MCF 10A (cell line): ENCODE measurements at regions not wholly inside any gene's neighbourhood (a gene's known extent, or its start where the extent isn't known, plus 50 kb on each side); places are given as distances from the start of the nearest gene placed in this dataset.

Experiments used
- BruUV-seq: library from RNA; stranded (reverse); fragments of 400-500 nt; replicated peaks from 2 replicates; lab custom pipeline; 2021; lab: Mats Ljungman, UMichigan
- CTCF ChIA-PET: fragments of 300-600 bp; sonication (Branson Sonifier 250); formaldehyde crosslinking; extraction: SDS; loops from one replicate; lab custom pipeline; 2021; ENCODE audit warnings: antibody characterized with exemption, inconsistent platforms; lab: Yijun Ruan, JAX
- POLR2A ChIA-PET: fragments of 300-600, 350-650 bp; sonication (Branson Sonifier 250); formaldehyde crosslinking; extraction: SDS; loops from one replicate; lab custom pipeline; 2020; ENCODE audit warnings: antibody characterized with exemption, inconsistent platforms; lab: Yijun Ruan, JAX
- DNase-seq: peaks from one replicate; pipeline ENCODE4 v3.0.0-alpha.2; 2018; ENCODE audit not compliant: unreplicated experiment
- H3K27ac Mint-ChIP-seq: one replicate; pipeline ENCODE4 v1.8.0; 2022; ENCODE audit warnings: mild to moderate bottlenecking, low read depth, mixed read lengths; ENCODE audit not compliant: unreplicated experiment
- H3K27me3 Mint-ChIP-seq: one replicate; pipeline ENCODE4 v1.8.0; 2022; ENCODE audit warnings: mixed read lengths; ENCODE audit not compliant: insufficient read depth, unreplicated experiment
- H3K36me3 Mint-ChIP-seq: one replicate; pipeline ENCODE4 v1.8.0; 2022; ENCODE audit warnings: mild to moderate bottlenecking, moderate library complexity, mixed read lengths; ENCODE audit not compliant: insufficient read depth, unreplicated experiment
- H3K4me1 Mint-ChIP-seq: one replicate; pipeline ENCODE4 v1.8.0; 2022; ENCODE audit warnings: mixed read lengths; ENCODE audit not compliant: insufficient read depth, unreplicated experiment
- H3K4me3 Mint-ChIP-seq: one replicate; pipeline ENCODE4 v1.8.0; 2022; ENCODE audit warnings: mild to moderate bottlenecking, moderate library complexity, mixed read lengths; ENCODE audit not compliant: unreplicated experiment
- H3K9me3 Mint-ChIP-seq: one replicate; pipeline ENCODE4 v1.8.0; 2022; ENCODE audit warnings: mixed read lengths; ENCODE audit not compliant: unreplicated experiment
- CTCF ChIP-seq: fragments of 200-600 bp; IDR thresholded peaks from one replicate; pipeline ENCODE4 v1.8.0; 2022; ENCODE audit warnings: antibody characterized with exemption, mild to moderate bottlenecking; ENCODE audit not compliant: unreplicated experiment
- intact Hi-C: fragments of 100-400 bp; cut with micrococcal nuclease; formaldehyde crosslinking; loops from 2 replicates; pipeline ENCODE4 v1.14.1; 2022

DNA sequence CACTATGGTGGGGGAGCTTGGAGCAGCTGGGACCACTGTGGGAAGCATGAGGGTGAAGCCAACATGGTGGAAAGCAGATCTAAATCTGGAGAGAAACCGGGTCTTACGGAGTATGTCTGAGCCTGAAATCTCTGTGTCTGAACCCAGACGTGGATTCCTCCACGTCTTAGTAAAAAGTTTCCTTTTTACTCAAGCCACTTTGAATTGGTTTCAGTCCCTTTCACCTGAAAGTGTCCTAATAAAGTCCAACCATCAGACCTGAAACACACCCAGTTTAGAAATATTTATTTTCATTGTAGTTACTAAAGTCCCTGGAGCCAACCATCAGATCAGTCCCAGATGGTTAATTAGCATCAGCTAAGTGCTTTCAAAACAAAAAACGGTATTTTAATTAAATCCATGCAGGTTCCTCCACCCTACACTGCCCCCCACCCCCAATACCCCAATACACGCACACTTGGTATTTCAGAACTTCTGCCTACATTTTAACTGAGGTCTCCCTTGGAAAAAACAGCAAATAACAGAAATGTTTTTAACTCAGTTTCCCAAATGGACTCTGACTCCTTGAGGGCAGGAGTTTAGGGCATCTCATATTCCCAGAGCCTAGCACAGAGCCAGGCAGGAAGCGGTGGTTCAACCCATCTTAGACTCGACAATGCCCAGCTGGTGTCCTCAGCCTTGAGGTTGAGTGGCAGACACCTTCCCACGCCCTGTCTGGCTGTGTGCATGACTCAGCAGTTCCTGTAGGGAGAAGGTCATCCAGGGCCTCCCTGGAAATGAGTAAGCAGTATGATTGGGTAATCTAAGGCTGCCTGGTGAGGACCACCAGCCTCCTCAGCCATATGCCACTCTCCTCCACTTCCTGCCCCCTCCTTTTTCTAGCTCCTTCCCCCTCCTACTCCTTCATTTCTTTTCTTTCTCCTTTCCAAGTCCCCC is 175.8 kb downstream of the TTC8 start:
- intact Hi-C loops, result loop anchor here (2.0 kb wide), 1 partner anchor 207 kb away; the partner anchor contains the start of gene EML5
- peak; percentile 95 for DNase-seq
- no peaks in the 10 kb centered on the region for H3K27me3 Mint-ChIP-seq
- H3K36me3 Mint-ChIP-seq, result no peaks in the 10 kb centered on the region
- peaks cover 24% of the 10 kb centered on the region for H3K4me1 Mint-ChIP-seq
- ChIA-PET POLR2A (interaction anchor here (0.6 to 0.7 kb wide), 2 partner anchors 9 to 17 kb away, joined by 3 to 4 read pairs; no protein-coding TSS in a partner anchor), CTCF (interaction anchor here (0.6 to 1.1 kb wide), 2 partner anchors 36 to 333 kb away, joined by 3 read pairs; no protein-coding TSS in a partner anchor)
- H3K27ac Mint-ChIP-seq, result peak overlapping the region; percentile 64
- TF ChIP-seq CTCF, result no peak
- no peaks in the 10 kb centered on the region for H3K9me3 Mint-ChIP-seq
- BruUV-seq, result no TSS peak
- H3K4me3 Mint-ChIP-seq, result no peak overlapping the region

GRCh38 chr14:89004166-89004565 is 179.7 kb downstream of the TTC8 start:
- BruUV-seq, result no TSS peak
- ChIA-PET CTCF (interaction anchor here (1.1 kb wide), 1 partner anchor 21 kb away, joined by 3 read pairs; no protein-coding TSS in a partner anchor), POLR2A (no interaction called here)
- no peak for DNase-seq
- no peak for TF ChIP-seq CTCF
- Mint-ChIP-seq H3K27me3 (no peaks in the 10 kb centered on the region), H3K36me3 (no peaks in the 10 kb centered on the region), H3K9me3 (no peaks in the 10 kb centered on the region), H3K4me1 (peaks cover 20% of the 10 kb centered on the region), H3K27ac (no peak overlapping the region), H3K4me3 (no peak overlapping the region)
- intact Hi-C loops, result no loop called here

- ChIA-PET CTCF (no interaction called here), POLR2A (no interaction called here)
- H3K27ac Mint-ChIP-seq, result no peak overlapping the region
- TF ChIP-seq CTCF, result no peak
- intact Hi-C loops, result no loop called here
- no peaks in the 10 kb centered on the region for H3K36me3 Mint-ChIP-seq
- no TSS peak for BruUV-seq
- no peak for DNase-seq
- no peaks in the 10 kb centered on the region for H3K9me3 Mint-ChIP-seq
- peaks cover 9% of the 10 kb centered on the region for H3K4me1 Mint-ChIP-seq
- H3K4me3 Mint-ChIP-seq, result no peak overlapping the region
- H3K27me3 Mint-ChIP-seq, result no peaks in the 10 kb centered on the region
Measured at GRCh38 chr14:89007906-89008305, 183.5 kb downstream of the TTC8 start.
